Fibroblast of lung (primary cell): ENCODE measurements at regions not wholly inside any gene's neighbourhood (a gene's known extent, or its start where the extent isn't known, plus 50 kb on each side); places are given as distances from the start of the nearest gene placed in this dataset.
A peak's percentile ranks its signal among the peaks of the same experiment; 100 is the strongest.

Experiments used
- DNase-seq, 2 donors: peaks; one replicate each; pipeline versions ENCODE4 v3.0.0 to v3.0.0-alpha.2; 2010; ENCODE audit warnings: low read depth in 2 of 2
- H2AFZ ChIP-seq: 2 replicates; pipeline ENCODE4 v1.5.1; 2012; ENCODE audit warnings: low read length, control low read depth, inconsistent platforms
- H3K27ac ChIP-seq: 2 replicates; pipeline ENCODE4 v1.5.1; 2011; ENCODE audit warnings: low read length, control low read depth; ENCODE audit not compliant: insufficient read depth
- H3K27me3 ChIP-seq: 2 replicates; pipeline ENCODE4 v1.5.1; 2011; ENCODE audit warnings: mild to moderate bottlenecking, low read length; ENCODE audit not compliant: control insufficient read depth, insufficient read depth
- H3K36me3 ChIP-seq: 2 replicates; pipeline ENCODE4 v1.5.1; 2011; ENCODE audit warnings: low read length; ENCODE audit not compliant: control insufficient read depth, insufficient read depth
- H3K4me1 ChIP-seq: 2 replicates; pipeline ENCODE4 v1.5.1; 2011; ENCODE audit warnings: low read length; ENCODE audit not compliant: control insufficient read depth, insufficient read depth; ENCODE audit errors: extremely low read depth
- H3K4me2 ChIP-seq: 2 replicates; pipeline ENCODE4 v1.5.1; 2011; ENCODE audit warnings: low read length, control low read depth; ENCODE audit not compliant: insufficient read depth; ENCODE audit errors: extremely low read depth
- H3K4me3 ChIP-seq, 4 experiments: fragments of 200-600 bp in 1 of 4; sonication (generic) in 1 of 4; replicated peaks in 1 of 4; 2 replicates each; pipeline ENCODE4 v1.5.1; 2011 to 2016; ENCODE audit warnings: low read length in 4 of 4, low read depth in 3 of 4, mild to moderate bottlenecking in 3 of 4, control low read depth in 2 of 4, inconsistent platforms in 1 of 4, mixed read lengths in 1 of 4; ENCODE audit not compliant: insufficient read depth in 1 of 4; ENCODE audit errors: control extremely low read depth in 1 of 4
- H3K79me2 ChIP-seq: 2 replicates; pipeline ENCODE4 v1.5.1; 2012; ENCODE audit warnings: mild to moderate bottlenecking, low read length, inconsistent platforms; ENCODE audit not compliant: control insufficient read depth, insufficient read depth
- H3K9ac ChIP-seq: 2 replicates; pipeline ENCODE4 v1.5.1; 2011; ENCODE audit warnings: mild to moderate bottlenecking, low read length, control low read depth; ENCODE audit not compliant: insufficient read depth
- H3K9me3 ChIP-seq: 2 replicates; pipeline ENCODE4 v1.5.1; 2012; ENCODE audit warnings: low read depth, low read length; ENCODE audit not compliant: control insufficient read depth, insufficient read depth
- H4K20me1 ChIP-seq: 2 replicates; pipeline ENCODE4 v1.5.1; 2011; ENCODE audit warnings: low read length; ENCODE audit not compliant: control insufficient read depth, insufficient read depth; ENCODE audit errors: extremely low read depth
- EZH2 ChIP-seq: IDR thresholded peaks from 2 replicates; pipeline ENCODE4 v1.5.1; 2012; ENCODE audit warnings: low read length, control low read depth, mild to moderate bottlenecking; ENCODE audit errors: missing control alignments
- TF ChIP-seq, protein P1 (sequence below), 2 donors: IDR thresholded peaks in 1 of 2; conservative IDR thresholded peaks in 1 of 2; 1 replicate in 1 of 2; 2 replicates in 1 of 2; pipeline ENCODE4 v1.5.1; 2011 to 2012; ENCODE audit warnings: low read length in 2 of 2, control low read depth in 1 of 2, inconsistent platforms in 1 of 2, low read depth in 1 of 2, mild to moderate bottlenecking in 1 of 2

DNA sequence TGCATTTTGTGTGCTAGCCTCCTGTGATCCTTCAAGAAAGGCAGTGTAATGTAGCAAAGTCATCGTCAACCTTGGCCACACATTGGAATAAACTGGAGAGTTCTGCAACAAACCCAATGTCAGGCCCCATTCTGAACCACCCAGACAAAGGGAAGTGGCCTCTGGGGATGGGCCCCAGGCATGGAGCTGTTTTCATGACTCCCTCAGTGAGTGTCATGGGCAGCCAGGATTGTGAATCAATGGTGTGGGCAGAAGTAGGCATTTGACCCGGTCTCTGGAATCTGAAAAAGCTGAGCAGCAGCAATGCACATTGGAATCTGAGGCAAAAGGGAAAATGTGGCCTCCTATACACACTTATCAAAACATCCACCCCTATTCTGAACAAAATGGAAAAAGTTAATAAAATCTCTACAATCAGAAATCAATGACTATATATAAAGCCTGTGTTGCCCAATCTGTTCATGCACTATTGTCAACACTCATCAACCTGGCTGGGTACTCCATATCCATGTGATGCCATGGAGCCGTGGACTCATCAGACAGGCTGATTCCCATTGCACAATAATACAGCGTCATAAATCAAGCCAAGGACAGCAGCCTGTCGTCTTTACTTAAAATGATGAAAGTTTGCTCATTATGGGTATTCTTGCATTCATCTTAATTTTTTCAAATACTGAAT, 134.9 kb upstream of the STMND1 start:
- Histone ChIP-seq H3K9ac (no peak overlapping the region), H3K36me3 (no peaks in the 10 kb centered on the region), H2AFZ (no peak overlapping the region), H3K4me2 (no peak overlapping the region), H4K20me1 (no peaks in the 10 kb centered on the region), H3K27ac (no peak overlapping the region), H3K4me3 (no peak overlapping the region), H3K9me3 (no peaks in the 10 kb centered on the region), H3K4me1 (peaks cover 9% of the 10 kb centered on the region), H3K27me3 (no peaks in the 10 kb centered on the region), H3K79me2 (no peaks in the 10 kb centered on the region)
- peak in 1 of 2 donors; percentile 45 for DNase-seq
- TF ChIP-seq EZH2, result no peak
- TF ChIP-seq, protein P1, sequence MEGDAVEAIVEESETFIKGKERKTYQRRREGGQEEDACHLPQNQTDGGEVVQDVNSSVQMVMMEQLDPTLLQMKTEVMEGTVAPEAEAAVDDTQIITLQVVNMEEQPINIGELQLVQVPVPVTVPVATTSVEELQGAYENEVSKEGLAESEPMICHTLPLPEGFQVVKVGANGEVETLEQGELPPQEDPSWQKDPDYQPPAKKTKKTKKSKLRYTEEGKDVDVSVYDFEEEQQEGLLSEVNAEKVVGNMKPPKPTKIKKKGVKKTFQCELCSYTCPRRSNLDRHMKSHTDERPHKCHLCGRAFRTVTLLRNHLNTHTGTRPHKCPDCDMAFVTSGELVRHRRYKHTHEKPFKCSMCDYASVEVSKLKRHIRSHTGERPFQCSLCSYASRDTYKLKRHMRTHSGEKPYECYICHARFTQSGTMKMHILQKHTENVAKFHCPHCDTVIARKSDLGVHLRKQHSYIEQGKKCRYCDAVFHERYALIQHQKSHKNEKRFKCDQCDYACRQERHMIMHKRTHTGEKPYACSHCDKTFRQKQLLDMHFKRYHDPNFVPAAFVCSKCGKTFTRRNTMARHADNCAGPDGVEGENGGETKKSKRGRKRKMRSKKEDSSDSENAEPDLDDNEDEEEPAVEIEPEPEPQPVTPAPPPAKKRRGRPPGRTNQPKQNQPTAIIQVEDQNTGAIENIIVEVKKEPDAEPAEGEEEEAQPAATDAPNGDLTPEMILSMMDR (conservative IDR thresholded peaks at IDR 0.05 in 1 of 2, IDR thresholded peaks at IDR 0.05 in 1 of 2; ENCODE audit: low read depth in 1 of 2, low read length in 2 of 2), result no peak

DNA sequence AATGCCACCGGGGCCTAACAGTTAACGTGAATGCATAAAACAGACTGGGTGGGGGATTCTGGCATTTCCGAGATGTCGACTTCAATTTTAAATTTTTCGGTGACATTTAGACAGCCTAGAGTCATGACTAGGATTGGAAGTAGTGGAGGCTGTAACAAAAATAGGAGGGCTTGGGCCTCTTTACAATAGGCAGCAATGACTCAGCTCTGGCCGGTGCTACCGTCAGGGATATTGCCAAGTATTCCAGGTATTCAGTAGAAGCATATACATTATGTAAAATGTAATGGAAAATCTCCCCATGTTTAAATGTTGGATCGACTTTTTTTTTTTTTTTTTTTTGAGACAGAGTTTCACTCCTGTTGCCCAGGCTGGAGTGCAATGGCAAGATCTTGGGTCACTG, 136.2 kb upstream of the STMND1 start:
- no peak overlapping the region for H2AFZ ChIP-seq
- no peaks in the 10 kb centered on the region for H3K36me3 ChIP-seq
- no peaks in the 10 kb centered on the region for H4K20me1 ChIP-seq
- TF ChIP-seq, protein P1 (conservative IDR thresholded peaks at IDR 0.05 in 1 of 2, IDR thresholded peaks at IDR 0.05 in 1 of 2; ENCODE audit: low read depth in 1 of 2, low read length in 2 of 2), result no peak
- no peak for TF ChIP-seq EZH2
- no peaks in the 10 kb centered on the region for H3K27me3 ChIP-seq
- H3K27ac ChIP-seq, result no peak overlapping the region
- peaks cover 9% of the 10 kb centered on the region for H3K4me1 ChIP-seq
- H3K4me2 ChIP-seq, result no peak overlapping the region
- no peaks in the 10 kb centered on the region for H3K9me3 ChIP-seq
- H3K79me2 ChIP-seq, result no peaks in the 10 kb centered on the region
- no peak overlapping the region for H3K9ac ChIP-seq
- H3K4me3 ChIP-seq, result no peak overlapping the region
- no peak for DNase-seq

DNA sequence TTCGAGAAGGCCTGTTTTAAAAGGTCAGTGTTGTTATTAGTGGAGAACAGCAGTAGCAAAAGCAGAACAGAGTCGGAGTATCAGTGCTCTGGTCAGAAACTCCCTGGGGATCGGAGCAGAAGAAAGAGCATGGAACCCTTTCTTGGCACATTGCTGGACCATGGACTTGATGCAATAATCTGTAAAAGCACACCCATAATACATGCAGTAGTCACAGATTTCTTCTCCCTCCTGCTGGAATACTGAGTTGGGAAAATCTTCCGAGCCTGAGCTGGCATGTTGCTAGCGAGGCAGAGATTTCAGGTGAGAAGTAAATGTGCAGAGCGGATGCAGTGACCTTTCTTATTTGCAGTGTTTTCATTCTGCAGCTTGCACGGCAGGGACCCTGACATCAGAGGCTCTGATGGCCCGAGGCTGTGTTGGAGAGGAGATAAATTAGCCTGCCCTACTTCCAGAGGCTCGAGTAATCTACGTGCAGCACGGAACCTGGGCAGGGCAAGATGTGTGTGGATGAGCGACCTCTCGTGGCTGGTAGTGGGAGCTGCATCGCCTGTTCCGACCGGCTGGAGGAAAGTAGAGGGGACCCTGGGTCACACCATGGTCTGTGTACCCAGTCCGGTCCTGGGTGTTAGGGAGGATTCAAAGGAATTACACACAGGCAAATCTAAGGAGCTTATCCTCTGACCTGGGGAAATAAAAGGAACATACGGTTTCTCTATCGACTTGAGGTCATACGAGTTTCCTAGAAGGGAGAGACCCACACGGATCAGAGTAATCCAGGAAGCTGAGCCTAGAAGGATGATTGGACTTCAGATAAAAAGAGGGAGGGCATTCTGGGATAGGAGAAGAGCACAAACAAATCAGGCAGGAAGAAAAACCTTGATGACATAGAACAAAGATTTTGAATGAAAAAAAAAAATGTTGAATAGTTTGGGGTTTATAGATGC, 137.0 kb upstream of the STMND1 start:
- H2AFZ ChIP-seq, result no peak overlapping the region
- H3K4me3 ChIP-seq, result no peak overlapping the region
- H3K36me3 ChIP-seq, result no peaks in the 10 kb centered on the region
- no peaks in the 10 kb centered on the region for H3K9me3 ChIP-seq
- H4K20me1 ChIP-seq, result no peaks in the 10 kb centered on the region
- no peaks in the 10 kb centered on the region for H3K27me3 ChIP-seq
- H3K4me1 ChIP-seq, result peaks cover under 1% of the 10 kb centered on the region
- H3K4me2 ChIP-seq, result no peak overlapping the region
- no peak overlapping the region for H3K9ac ChIP-seq
- no peak overlapping the region for H3K27ac ChIP-seq
- no peak for TF ChIP-seq EZH2
- TF ChIP-seq, protein P1 (conservative IDR thresholded peaks at IDR 0.05 in 1 of 2, IDR thresholded peaks at IDR 0.05 in 1 of 2; ENCODE audit: low read depth in 1 of 2, low read length in 2 of 2), result peak; percentile 77 to 99
- no peaks in the 10 kb centered on the region for H3K79me2 ChIP-seq
- DNase-seq, result peak; percentile 59 to 78
